ENCODE measurements at regions not wholly inside any gene's neighbourhood (a gene's known extent, or its start where the extent isn't known, plus 50 kb on each side); places are given as distances from the start of the nearest gene placed in this dataset.

GRCh38 chr2:147665105-147665504, 179.7 kb upstream of the ACVR2A start:
- TF ChIP-seq, protein P1, sequence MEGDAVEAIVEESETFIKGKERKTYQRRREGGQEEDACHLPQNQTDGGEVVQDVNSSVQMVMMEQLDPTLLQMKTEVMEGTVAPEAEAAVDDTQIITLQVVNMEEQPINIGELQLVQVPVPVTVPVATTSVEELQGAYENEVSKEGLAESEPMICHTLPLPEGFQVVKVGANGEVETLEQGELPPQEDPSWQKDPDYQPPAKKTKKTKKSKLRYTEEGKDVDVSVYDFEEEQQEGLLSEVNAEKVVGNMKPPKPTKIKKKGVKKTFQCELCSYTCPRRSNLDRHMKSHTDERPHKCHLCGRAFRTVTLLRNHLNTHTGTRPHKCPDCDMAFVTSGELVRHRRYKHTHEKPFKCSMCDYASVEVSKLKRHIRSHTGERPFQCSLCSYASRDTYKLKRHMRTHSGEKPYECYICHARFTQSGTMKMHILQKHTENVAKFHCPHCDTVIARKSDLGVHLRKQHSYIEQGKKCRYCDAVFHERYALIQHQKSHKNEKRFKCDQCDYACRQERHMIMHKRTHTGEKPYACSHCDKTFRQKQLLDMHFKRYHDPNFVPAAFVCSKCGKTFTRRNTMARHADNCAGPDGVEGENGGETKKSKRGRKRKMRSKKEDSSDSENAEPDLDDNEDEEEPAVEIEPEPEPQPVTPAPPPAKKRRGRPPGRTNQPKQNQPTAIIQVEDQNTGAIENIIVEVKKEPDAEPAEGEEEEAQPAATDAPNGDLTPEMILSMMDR (IDR thresholded peaks at IDR 0.05; ENCODE audit: insufficient read depth, low read length): no peak
- TF ChIP-seq POLR2AphosphoS5 (IDR thresholded peaks at IDR 0.05; ENCODE audit: low read depth): no peak

Data from HL-60 (cell line).